Vagina (tissue), 2 donors: ENCODE measurements at regions not wholly inside any gene's neighbourhood (a gene's known extent, or its start where the extent isn't known, plus 50 kb on each side); places are given as distances from the start of the nearest gene placed in this dataset.

Experiments
- DNase-seq, 2 donors: peaks; one replicate each; pipeline ENCODE4 v3.0.0-alpha.2; 2017; ENCODE audit errors: extremely low spot score in 2 of 2
- H3K27ac ChIP-seq: fragments of 200-600 bp; sonication (generic); one replicate; pipeline ENCODE4 v1.5.1; 2019
- H3K27me3 ChIP-seq: fragments of 200-600 bp; sonication (generic); one replicate; pipeline ENCODE4 v1.5.1; 2019
- H3K36me3 ChIP-seq, 2 donors: fragments of 200-600 bp; sonication (generic); one replicate each; pipeline ENCODE4 v1.5.1; 2017 to 2019
- H3K4me1 ChIP-seq: fragments of 200-600 bp; sonication (generic); one replicate; pipeline ENCODE4 v1.5.1; 2019
- H3K4me3 ChIP-seq, 2 donors: fragments of 200-600 bp; sonication (generic); 1 replicate in 1 of 2; 2 replicates in 1 of 2; pipeline ENCODE4 v1.5.1; 2016 to 2019
- H3K9me3 ChIP-seq: fragments of 200-600 bp; sonication (generic); one replicate; pipeline ENCODE4 v1.5.1; 2019
- POLR2A ChIP-seq, 2 donors: fragments of 450-650 bp; IDR thresholded peaks; one replicate each; pipeline ENCODE4 v1.6.1; 2017; ENCODE audit warnings: antibody characterized with exemption in 2 of 2, mild to moderate bottlenecking in 2 of 2, moderate library complexity in 2 of 2
- POLR2AphosphoS5 ChIP-seq, 2 donors: sonication (generic); formaldehyde crosslinking; IDR thresholded peaks; one replicate each; pipeline ENCODE4 v1.9.0; 2017; ENCODE audit warnings: antibody characterized with exemption in 2 of 2, mild to moderate bottlenecking in 2 of 2, low read depth in 1 of 2; ENCODE audit not compliant: insufficient read depth in 1 of 2
- intact Hi-C: fragments of 100-400 bp; cut with DNase I; formaldehyde crosslinking; loops from one replicate; pipeline ENCODE4 v1.15.1; 2023
- TF ChIP-seq, protein P1 (sequence below), 3 experiments: fragments of 450-650 bp in 2 of 3; fragments of 200-600 bp in 1 of 3; sonication (generic) in 1 of 3; IDR thresholded peaks; one replicate each; pipeline ENCODE4 v1.5.1; 2017 to 2019; ENCODE audit warnings: antibody characterized with exemption in 3 of 3, mild to moderate bottlenecking in 2 of 3, moderate library complexity in 2 of 3

GRCh38 chr10:130368761-130369560 is 232.8 kb downstream of the GLRX3 start:
- no peaks in the 10 kb centered on the region for H3K9me3 ChIP-seq
- TF ChIP-seq POLR2A (IDR thresholded peaks at IDR 0.05) (no peak), POLR2AphosphoS5 (IDR thresholded peaks at IDR 0.05; ENCODE audit: insufficient read depth in 1 of 2, low read depth in 1 of 2) (no peak)
- TF ChIP-seq, protein P1, sequence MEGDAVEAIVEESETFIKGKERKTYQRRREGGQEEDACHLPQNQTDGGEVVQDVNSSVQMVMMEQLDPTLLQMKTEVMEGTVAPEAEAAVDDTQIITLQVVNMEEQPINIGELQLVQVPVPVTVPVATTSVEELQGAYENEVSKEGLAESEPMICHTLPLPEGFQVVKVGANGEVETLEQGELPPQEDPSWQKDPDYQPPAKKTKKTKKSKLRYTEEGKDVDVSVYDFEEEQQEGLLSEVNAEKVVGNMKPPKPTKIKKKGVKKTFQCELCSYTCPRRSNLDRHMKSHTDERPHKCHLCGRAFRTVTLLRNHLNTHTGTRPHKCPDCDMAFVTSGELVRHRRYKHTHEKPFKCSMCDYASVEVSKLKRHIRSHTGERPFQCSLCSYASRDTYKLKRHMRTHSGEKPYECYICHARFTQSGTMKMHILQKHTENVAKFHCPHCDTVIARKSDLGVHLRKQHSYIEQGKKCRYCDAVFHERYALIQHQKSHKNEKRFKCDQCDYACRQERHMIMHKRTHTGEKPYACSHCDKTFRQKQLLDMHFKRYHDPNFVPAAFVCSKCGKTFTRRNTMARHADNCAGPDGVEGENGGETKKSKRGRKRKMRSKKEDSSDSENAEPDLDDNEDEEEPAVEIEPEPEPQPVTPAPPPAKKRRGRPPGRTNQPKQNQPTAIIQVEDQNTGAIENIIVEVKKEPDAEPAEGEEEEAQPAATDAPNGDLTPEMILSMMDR (IDR thresholded peaks at IDR 0.05): no peak
- H3K4me3 ChIP-seq: no peak overlapping the region
- H3K27me3 ChIP-seq: no peaks in the 10 kb centered on the region
- H3K27ac ChIP-seq: no peak overlapping the region
- H3K36me3 ChIP-seq: no peaks in the 10 kb centered on the region
- no peak for DNase-seq
- intact Hi-C loops: no loop called here
- no peaks in the 10 kb centered on the region for H3K4me1 ChIP-seq

- TF ChIP-seq, protein P1 (IDR thresholded peaks at IDR 0.05): no peak
- TF ChIP-seq POLR2A (IDR thresholded peaks at IDR 0.05): no peak
- no peak for TF ChIP-seq POLR2AphosphoS5 (IDR thresholded peaks at IDR 0.05; ENCODE audit: insufficient read depth in 1 of 2, low read depth in 1 of 2)
These were observed 233.6 kb downstream of the GLRX3 start for GRCh38 chr10:130369645-130370381.

GRCh38 chr10:130370721-130371120 is 234.5 kb downstream of the GLRX3 start:
- no peak overlapping the region for H3K27ac ChIP-seq
- no peaks in the 10 kb centered on the region for H3K27me3 ChIP-seq
- TF ChIP-seq POLR2AphosphoS5 (IDR thresholded peaks at IDR 0.05; ENCODE audit: insufficient read depth in 1 of 2, low read depth in 1 of 2) (no peak), POLR2A (IDR thresholded peaks at IDR 0.05) (no peak)
- TF ChIP-seq, protein P1 (IDR thresholded peaks at IDR 0.05): no peak
- H3K4me1 ChIP-seq: no peaks in the 10 kb centered on the region
- no peak overlapping the region for H3K4me3 ChIP-seq
- intact Hi-C loops: no loop called here
- DNase-seq: no peak
- no peaks in the 10 kb centered on the region for H3K36me3 ChIP-seq
- no peaks in the 10 kb centered on the region for H3K9me3 ChIP-seq

More at GRCh38 chr10:130369645-130370381, 233.6 kb downstream of the GLRX3 start:
- no peak overlapping the region for H3K27ac ChIP-seq
- no peaks in the 10 kb centered on the region for H3K9me3 ChIP-seq
- intact Hi-C loops: no loop called here
- DNase-seq: no peak
- H3K27me3 ChIP-seq: no peaks in the 10 kb centered on the region
- no peaks in the 10 kb centered on the region for H3K4me1 ChIP-seq
- H3K4me3 ChIP-seq: no peak overlapping the region
- H3K36me3 ChIP-seq: no peaks in the 10 kb centered on the region

DNA sequence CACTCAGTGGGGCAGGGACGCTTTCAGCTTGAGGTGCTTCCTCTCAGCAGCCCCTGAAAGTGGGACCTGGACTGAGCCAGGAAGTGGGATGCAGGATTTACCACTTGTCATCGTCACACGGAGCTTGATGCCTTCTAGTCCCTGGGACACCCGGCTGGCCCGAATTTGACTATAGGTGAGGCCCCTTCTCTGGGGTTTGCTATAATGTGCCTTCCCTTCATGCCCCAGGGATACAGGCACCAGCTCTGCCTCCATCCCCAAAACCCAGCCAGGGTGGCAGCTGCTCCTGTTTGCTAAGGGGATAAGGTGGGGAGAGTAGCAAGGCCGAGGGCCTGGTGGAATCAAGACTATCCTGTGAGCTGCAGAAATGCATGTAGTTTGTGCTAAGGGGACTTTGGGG is 235.0 kb downstream of the GLRX3 start:
- H3K9me3 ChIP-seq: no peaks in the 10 kb centered on the region
- no peak overlapping the region for H3K4me3 ChIP-seq
- H3K36me3 ChIP-seq: no peaks in the 10 kb centered on the region
- H3K27me3 ChIP-seq: no peaks in the 10 kb centered on the region
- H3K4me1 ChIP-seq: no peaks in the 10 kb centered on the region
- TF ChIP-seq, protein P1 (IDR thresholded peaks at IDR 0.05): no peak
- TF ChIP-seq POLR2AphosphoS5 (IDR thresholded peaks at IDR 0.05; ENCODE audit: insufficient read depth in 1 of 2, low read depth in 1 of 2): no peak
- no peak for TF ChIP-seq POLR2A (IDR thresholded peaks at IDR 0.05)
- no peak for DNase-seq
- H3K27ac ChIP-seq: no peak overlapping the region
- intact Hi-C loops: no loop called here

DNA sequence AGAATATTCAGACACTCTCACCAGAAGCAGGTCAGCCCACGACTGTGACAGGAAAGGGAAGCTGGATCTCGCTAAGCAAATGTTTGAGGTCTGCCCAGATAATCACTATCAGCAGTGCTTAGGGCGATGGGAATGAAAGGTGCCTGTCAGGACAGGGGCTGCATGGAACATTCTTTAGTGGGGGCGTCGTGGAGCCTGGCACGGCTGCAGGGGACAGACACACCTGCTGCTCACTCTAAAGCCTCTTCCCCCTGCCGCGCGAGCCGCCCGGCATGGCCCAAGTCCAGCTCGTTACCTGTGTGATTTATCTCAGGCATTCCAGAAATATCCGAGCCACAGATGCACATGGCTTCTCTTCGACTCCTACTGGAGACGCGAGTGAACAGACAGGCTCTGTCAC is 235.5 kb downstream of the GLRX3 start:
- DNase-seq: no peak
- intact Hi-C loops: no loop called here
- no peak for TF ChIP-seq POLR2AphosphoS5 (IDR thresholded peaks at IDR 0.05; ENCODE audit: insufficient read depth in 1 of 2, low read depth in 1 of 2)
- TF ChIP-seq POLR2A (IDR thresholded peaks at IDR 0.05): no peak
- TF ChIP-seq, protein P1 (IDR thresholded peaks at IDR 0.05): no peak
- Histone ChIP-seq H3K4me3 (no peak overlapping the region), H3K27me3 (no peaks in the 10 kb centered on the region), H3K9me3 (no peaks in the 10 kb centered on the region), H3K27ac (no peak overlapping the region), H3K36me3 (no peaks in the 10 kb centered on the region), H3K4me1 (no peaks in the 10 kb centered on the region)
